HCT116 (cell line): ENCODE measurements at regions not wholly inside any gene's neighbourhood (a gene's known extent, or its start where the extent isn't known, plus 50 kb on each side); places are given as distances from the start of the nearest gene placed in this dataset.

ENCODE experiments used
- ATAC-seq: fragments of 200-7000 bp; cut with Tn5 transposase; 2 replicates; pipeline ENCODE4 v1.9.1; 2020; ENCODE audit warnings: mild to moderate bottlenecking, moderate library complexity
- BruUV-seq: library from RNA; stranded (reverse); fragments of 400-500 nt; replicated peaks from 2 replicates; lab custom pipeline; 2021; lab: Mats Ljungman, UMichigan
- CTCF ChIA-PET: fragments of 300-600 bp; sonication (Branson Sonifier 250); formaldehyde crosslinking; loops from one replicate; lab custom pipeline; 2021; ENCODE audit warnings: antibody characterized with exemption; lab: Charles Lee
- POLR2A ChIA-PET: fragments of 300-600, 350-600 bp; sonication (Branson Sonifier 250); formaldehyde crosslinking; loops from one replicate; lab custom pipeline; 2021; ENCODE audit warnings: antibody characterized with exemption; lab: Charles Lee
- RAD21 ChIA-PET, 2 experiments: fragments of 300-600 bp; sonication (Branson Sonifier 250); formaldehyde crosslinking; loops; one replicate each; lab custom pipeline; 2023; ENCODE audit warnings: low total read pairs in 2 of 2; ENCODE audit not compliant: uncharacterized antibody in 2 of 2, unreplicated experiment in 2 of 2, low non-redundant PET in 1 of 2; lab: Charles Lee
- DNase-seq: peaks from one replicate; pipeline ENCODE4 v3.0.0-alpha.2; 2010; ENCODE audit warnings: low read depth, low spot score
- H2AFZ ChIP-seq: fragments of 200-600 bp; shearing (Covaris generic), sonication (generic); 2 replicates; pipeline ENCODE4 v1.6.1; 2017; ENCODE audit warnings: low read depth, mixed run types, mixed read lengths, antibody characterized with exemption, low read length; ENCODE audit not compliant: poor library complexity, severe bottlenecking
- H3K27ac ChIP-seq: 2 replicates; pipeline ENCODE4 v1.5.1; 2012; ENCODE audit warnings: low read depth, low read length
- H3K27me3 ChIP-seq: fragments of 200-600 bp; sonication (generic); 2 replicates; pipeline ENCODE4 v1.6.1; 2016; ENCODE audit warnings: mixed run types, low read length, mixed read lengths; ENCODE audit not compliant: insufficient read depth
- H3K36me3 ChIP-seq, 2 experiments: fragments of 200-500 bp in 1 of 2; fragments of 200-600 bp in 1 of 2; sonication (Bioruptor generic) in 1 of 2; sonication (generic) in 1 of 2; 2 replicates each; pipeline versions ENCODE4 v1.5.1 to v1.6.1; 2014 to 2016; ENCODE audit warnings: low read length in 2 of 2, inconsistent platforms in 1 of 2, mixed read lengths in 1 of 2, mixed run types in 1 of 2; ENCODE audit not compliant: insufficient read depth in 2 of 2, control insufficient read depth in 1 of 2
- H3K4me1 ChIP-seq, 2 experiments: fragments of 200-600 bp in 1 of 2; sonication (generic) in 1 of 2; 2 replicates each; pipeline versions ENCODE4 v1.5.1 to v1.6.1; 2012 to 2017; ENCODE audit warnings: low read length in 2 of 2, inconsistent platforms in 1 of 2, mild to moderate bottlenecking in 1 of 2, mixed read lengths in 1 of 2, mixed run types in 1 of 2, moderate library complexity in 1 of 2; ENCODE audit not compliant: insufficient read depth in 2 of 2, control insufficient read depth in 1 of 2
- H3K4me2 ChIP-seq: fragments of 200-600 bp; sonication (generic); 2 replicates; pipeline ENCODE4 v1.6.1; 2017; ENCODE audit warnings: mixed run types, low read length, mixed read lengths
- H3K4me3 ChIP-seq, 2 experiments: fragments of 200-600 bp in 1 of 2; sonication (generic) in 1 of 2; replicated peaks in 1 of 2; 2 replicates each; pipeline ENCODE4 v1.5.1; 2011 to 2016; ENCODE audit warnings: low read length in 2 of 2, control low read depth in 1 of 2, low read depth in 1 of 2, mild to moderate bottlenecking in 1 of 2, mixed read lengths in 1 of 2, mixed run types in 1 of 2
- H3K79me2 ChIP-seq: fragments of 200-600 bp; sonication (generic); 2 replicates; pipeline ENCODE4 v1.6.1; 2017; ENCODE audit warnings: mild to moderate bottlenecking, mixed run types, low read length, moderate library complexity, mixed read lengths; ENCODE audit not compliant: insufficient read depth
- H3K9ac ChIP-seq: fragments of 200-600 bp; sonication (generic); 2 replicates; pipeline ENCODE4 v1.6.1; 2016; ENCODE audit warnings: low read length, mixed read lengths
- H3K9me2 ChIP-seq: fragments of 200-600 bp; sonication (generic), shearing (Covaris generic); 2 replicates; pipeline ENCODE4 v1.6.1; 2017; ENCODE audit warnings: mixed run types, mild to moderate bottlenecking, moderate library complexity; ENCODE audit not compliant: insufficient read depth
- H3K9me3 ChIP-seq, 2 experiments: fragments of 200-500 bp in 1 of 2; fragments of 200-600 bp in 1 of 2; sonication (Bioruptor generic) in 1 of 2; sonication (generic) in 1 of 2; 2 replicates each; pipeline ENCODE4 v1.6.1; 2014 to 2017; ENCODE audit warnings: low read length in 2 of 2, mixed read lengths in 2 of 2, inconsistent platforms in 1 of 2, low read depth in 1 of 2, mild to moderate bottlenecking in 1 of 2, mixed run types in 1 of 2, moderate library complexity in 1 of 2; ENCODE audit not compliant: control insufficient read depth in 1 of 2, insufficient read depth in 1 of 2
- H4K20me1 ChIP-seq: fragments of 200-600 bp; sonication (generic), shearing (Covaris generic); 2 replicates; pipeline ENCODE4 v1.6.1; 2017; ENCODE audit warnings: mixed run types, mild to moderate bottlenecking, moderate library complexity; ENCODE audit not compliant: insufficient read depth
- CBX3 ChIP-seq: IDR thresholded peaks from 2 replicates; pipeline ENCODE4 v1.6.1; 2012; ENCODE audit warnings: low read depth
- CEBPB ChIP-seq: IDR thresholded peaks from 2 replicates; pipeline ENCODE4 v1.6.1; 2012; ENCODE audit warnings: low read depth
- CTCF ChIP-seq, 3 experiments: fragments of 200-600 bp in 1 of 3; sonication (generic) in 1 of 3; IDR thresholded peaks in 2 of 3; conservative IDR thresholded peaks in 1 of 3; 2 replicates each; pipeline ENCODE4 v1.5.1; 2012 to 2017; ENCODE audit warnings: low read depth in 2 of 3, low read length in 2 of 3, antibody characterized with exemption in 1 of 3, borderline replicate concordance in 1 of 3, control low read depth in 1 of 3, mild to moderate bottlenecking in 1 of 3, mixed read lengths in 1 of 3, mixed run types in 1 of 3, moderate library complexity in 1 of 3; ENCODE audit not compliant: insufficient read depth in 1 of 3
- EGR1 ChIP-seq: IDR thresholded peaks from 2 replicates; pipeline ENCODE4 v1.6.1; 2012; ENCODE audit warnings: low read depth
- JUND ChIP-seq: IDR thresholded peaks from 2 replicates; pipeline ENCODE4 v1.6.1; 2012
- POLR2A ChIP-seq: IDR thresholded peaks from 2 replicates; pipeline ENCODE4 v1.7.0; 2011; ENCODE audit warnings: borderline replicate concordance; ENCODE audit not compliant: insufficient read depth, insufficient read length; ENCODE audit errors: extremely low read depth
- POLR2AphosphoS5 ChIP-seq: IDR thresholded peaks from 2 replicates; pipeline ENCODE4 v1.6.1; 2011; ENCODE audit warnings: mild to moderate bottlenecking, low read depth, low read length, moderate library complexity
- SIN3A ChIP-seq: IDR thresholded peaks from 2 replicates; pipeline ENCODE4 v1.6.1; 2012; ENCODE audit warnings: low read depth
- SP1 ChIP-seq: IDR thresholded peaks from 2 replicates; pipeline ENCODE4 v1.6.1; 2012; ENCODE audit warnings: low read depth
- TCF7L2 ChIP-seq: IDR thresholded peaks from 2 replicates; pipeline ENCODE4 v1.7.0; 2011; ENCODE audit warnings: borderline replicate concordance, inconsistent platforms; ENCODE audit not compliant: insufficient read depth, insufficient read length; ENCODE audit errors: extremely low read depth
- YY1 ChIP-seq: IDR thresholded peaks from 2 replicates; pipeline ENCODE4 v1.6.1; 2011; ENCODE audit warnings: low read length, low read depth, moderate library complexity, mild to moderate bottlenecking; ENCODE audit not compliant: insufficient replicate concordance; ENCODE audit errors: extremely low read depth
- intact Hi-C: fragments of 100-400 bp; cut with micrococcal nuclease; formaldehyde crosslinking; loops from 2 replicates; pipeline ENCODE4 v1.10.0; 2022

GRCh38 chr2:129375632-129376425 is 603.6 kb upstream of the RAB6C start:
- Histone ChIP-seq H3K4me2 (no peak overlapping the region), H3K9ac (no peak overlapping the region), H3K4me1 (no peaks in the 10 kb centered on the region), H3K27ac (no peak overlapping the region), H3K4me3 (no peak overlapping the region), H3K9me2 (no peaks in the 10 kb centered on the region), H3K79me2 (no peaks in the 10 kb centered on the region), H3K9me3 (no peaks in the 10 kb centered on the region), H3K36me3 (no peaks in the 10 kb centered on the region), H4K20me1 (no peaks in the 10 kb centered on the region), H2AFZ (no peak overlapping the region)
- ChIA-PET RAD21 (no interaction called here), CTCF (no interaction called here), POLR2A (no interaction called here)
- no TSS peak for BruUV-seq
- no peak for DNase-seq
- intact Hi-C loops: no loop called here
- ATAC-seq: no peak
- no peak for TF ChIP-seq EGR1
- no peak for TF ChIP-seq SP1
- TF ChIP-seq YY1: no peak
- TF ChIP-seq CEBPB: no peak
- no peak for TF ChIP-seq JUND
- no peak for TF ChIP-seq TCF7L2
- no peak for TF ChIP-seq SIN3A
- TF ChIP-seq POLR2AphosphoS5: no peak
- TF ChIP-seq POLR2A: no peak
- no peak for TF ChIP-seq CBX3
- TF ChIP-seq CTCF (IDR thresholded peaks at IDR 0.05 in 2 of 3, conservative IDR thresholded peaks at IDR 0.05 in 1 of 3; ENCODE audit: borderline replicate concordance in 1 of 3, insufficient read depth in 1 of 3, low read depth in 2 of 3, low read length in 2 of 3): no peak
- TF ChIP-seq, all 23 proteins: peak for 0
- H3K27me3 ChIP-seq: peaks cover 22% of the 10 kb centered on the region
